H1 (cell line): ENCODE measurements at regions not wholly inside any gene's neighbourhood (a gene's known extent, or its start where the extent isn't known, plus 50 kb on each side); places are given as distances from the start of the nearest gene placed in this dataset.

Experiments used
- CHD1 ChIP-seq: IDR thresholded peaks from 2 replicates; pipeline ENCODE4 v1.6.1; 2012; ENCODE audit warnings: low read depth, low read length, improper control_type of control experiment
- EZH2 ChIP-seq: fragments of 200-600 bp; sonication (generic); IDR thresholded peaks from 2 replicates; pipeline ENCODE4 v1.7.1; 2012; ENCODE audit warnings: low read depth, mild to moderate bottlenecking, moderate library complexity, low read length, inconsistent platforms; ENCODE audit not compliant: severe bottlenecking
- JUND ChIP-seq: IDR thresholded peaks from 2 replicates; pipeline ENCODE4 v1.6.1; 2011; ENCODE audit warnings: mild to moderate bottlenecking, improper control_type of control experiment, low read length
- POU5F1 ChIP-seq: IDR thresholded peaks from 2 replicates; pipeline ENCODE4 v1.6.1; 2011; ENCODE audit warnings: low read depth, mild to moderate bottlenecking, low read length, moderate library complexity
- SUZ12 ChIP-seq: fragments of 200-600 bp; sonication (generic); IDR thresholded peaks from 2 replicates; pipeline ENCODE4 v1.6.1; 2012; ENCODE audit warnings: mild to moderate bottlenecking, inconsistent platforms, low read length, moderate library complexity, mixed read lengths
- TCF12 ChIP-seq: IDR thresholded peaks from 2 replicates; pipeline ENCODE4 v1.6.1; 2011; ENCODE audit warnings: low read depth, mild to moderate bottlenecking, low read length

GRCh38 chr2:17146358-17146757 lies 371.9 kb downstream of the RAD51AP2 start (continued):
- TF ChIP-seq TCF12 (no peak), JUND (no peak), POU5F1 (no peak), EZH2 (no peak), SUZ12 (no peak), CHD1 (no peak)
